B cell (primary cell): ENCODE measurements at regions not wholly inside any gene's neighbourhood (a gene's known extent, or its start where the extent isn't known, plus 50 kb on each side); places are given as distances from the start of the nearest gene placed in this dataset.

Source experiments
- ATAC-seq: fragments of 200-7000 bp; cut with Tn5 transposase; one replicate; pipeline ENCODE4 v1.10.0; 2021; ENCODE audit warnings: low read depth, mild to moderate bottlenecking, moderate number of reproducible peaks, moderate library complexity
- CTCF ChIA-PET: fragments of 350-600 bp; sonication (Branson Sonifier 250); formaldehyde crosslinking; loops from one replicate; lab custom pipeline; 2021; ENCODE audit warnings: antibody characterized with exemption, inconsistent platforms; lab: Charles Lee
- POLR2A ChIA-PET: fragments of 350-600 bp; sonication (Branson Sonifier 250); formaldehyde crosslinking; loops from one replicate; lab custom pipeline; 2021; ENCODE audit warnings: antibody characterized with exemption; lab: Charles Lee
- DNase-seq: peaks from one replicate; pipeline ENCODE4 v3.0.0; 2013
- H2AFZ ChIP-seq: 2 replicates; pipeline ENCODE4 v1.6.1; 2012; ENCODE audit warnings: mild to moderate bottlenecking, low read depth, low read length; ENCODE audit not compliant: insufficient read depth, poor library complexity, severe bottlenecking
- H3K27ac ChIP-seq, 2 donors: 1 replicate in 1 of 2; 2 replicates in 1 of 2; pipeline ENCODE4 v1.5.1; 2012 to 2013; ENCODE audit warnings: low read length in 2 of 2, mild to moderate bottlenecking in 2 of 2, moderate library complexity in 1 of 2
- H3K27me3 ChIP-seq, 4 experiments: fragments of 200-600 bp in 1 of 4; sonication (generic) in 1 of 4; replicated peaks in 1 of 4; 1 replicate in 2 of 4; 2 replicates in 2 of 4; pipeline versions ENCODE4 v1.6.1 to v1.7.0; 2013 to 2016; ENCODE audit warnings: low read length in 3 of 4, mild to moderate bottlenecking in 2 of 4, mixed read lengths in 1 of 4, moderate library complexity in 1 of 4; ENCODE audit not compliant: insufficient read depth in 4 of 4, control insufficient read depth in 3 of 4; ENCODE audit errors: control extremely low read depth in 1 of 4
- H3K36me3 ChIP-seq, 2 experiments: replicated peaks in 1 of 2; 1 replicate in 1 of 2; 2 replicates in 1 of 2; pipeline versions ENCODE4 v1.6.1 to v1.7.1; 2013; ENCODE audit warnings: low read length in 1 of 2; ENCODE audit not compliant: insufficient read depth in 2 of 2, control insufficient read depth in 1 of 2; ENCODE audit errors: control extremely low read depth in 1 of 2, extremely low read depth in 1 of 2
- H3K4me1 ChIP-seq, 2 donors: fragments of 200-600 bp in 1 of 2; sonication (generic) in 1 of 2; 1 replicate in 1 of 2; 2 replicates in 1 of 2; pipeline versions ENCODE4 v1.5.1 to v1.6.1; 2013 to 2017; ENCODE audit warnings: low read length in 2 of 2; ENCODE audit not compliant: control insufficient read depth in 2 of 2, insufficient read depth in 2 of 2
- H3K4me2 ChIP-seq: replicated peaks from 2 replicates; pipeline ENCODE3; 2012; ENCODE audit warnings: mild to moderate bottlenecking, low read depth, low read length; ENCODE audit not compliant: poor library complexity, severe bottlenecking
- H3K4me3 ChIP-seq, 5 experiments: fragments of 200-600 bp in 1 of 5; sonication (generic) in 1 of 5; 1 replicate in 3 of 5; 2 replicates in 2 of 5; pipeline versions ENCODE4 v1.5.1 to v1.7.0; 2011 to 2016; ENCODE audit warnings: low read length in 4 of 5, mild to moderate bottlenecking in 4 of 5, low read depth in 2 of 5, control low read depth in 1 of 5, moderate library complexity in 1 of 5; ENCODE audit not compliant: insufficient read depth in 1 of 5; ENCODE audit errors: control extremely low read depth in 1 of 5, extremely low read depth in 1 of 5
- H3K79me2 ChIP-seq: fragments of 200-600 bp; sonication (generic); one replicate; pipeline ENCODE4 v1.6.0; 2016; ENCODE audit warnings: low read length; ENCODE audit not compliant: control insufficient read depth, insufficient read depth
- H3K9ac ChIP-seq: fragments of 200-600 bp; sonication (generic); 2 replicates; pipeline ENCODE4 v1.6.1; 2017; ENCODE audit warnings: mild to moderate bottlenecking, low read length, moderate library complexity
- H3K9me3 ChIP-seq, 3 donors: one replicate each; pipeline versions ENCODE4 v1.6.1 to v1.7.1; 2013; ENCODE audit warnings: low read length in 2 of 3; ENCODE audit not compliant: control insufficient read depth in 2 of 3, insufficient read depth in 1 of 3; ENCODE audit errors: control extremely low read depth in 1 of 3
- H4K20me1 ChIP-seq: 2 replicates; pipeline ENCODE4 v1.6.0; 2012; ENCODE audit warnings: mild to moderate bottlenecking, low read length; ENCODE audit not compliant: insufficient read depth, control insufficient read depth, poor library complexity, severe bottlenecking
- H3K27ac Mint-ChIP-seq: one replicate; pipeline ENCODE4 v1.8.0; 2021; ENCODE audit warnings: mixed read lengths
- H3K27me3 Mint-ChIP-seq: one replicate; pipeline ENCODE4 v1.8.0; 2021; ENCODE audit warnings: mixed read lengths
- H3K4me1 Mint-ChIP-seq: one replicate; pipeline ENCODE4 v1.8.0; 2021; ENCODE audit warnings: mixed read lengths
- H3K4me3 Mint-ChIP-seq: one replicate; pipeline ENCODE4 v1.8.0; 2021; ENCODE audit warnings: mixed read lengths
- H3K9me3 Mint-ChIP-seq: one replicate; pipeline ENCODE4 v1.8.0; 2022; ENCODE audit warnings: mixed read lengths; ENCODE audit not compliant: insufficient read depth
- CTCF ChIP-seq: fragments of 200-600 bp; IDR thresholded peaks from one replicate; pipeline ENCODE4 v1.8.0; 2022; ENCODE audit warnings: antibody characterized with exemption, mild to moderate bottlenecking
- EZH2 ChIP-seq: IDR thresholded peaks from 2 replicates; pipeline ENCODE4 v1.6.1; 2012; ENCODE audit warnings: borderline replicate concordance, low read depth, mild to moderate bottlenecking, moderate library complexity, low read length; ENCODE audit not compliant: insufficient read depth, poor library complexity, severe bottlenecking
- WGBS: methylation state at CpG from one replicate; pipeline ENCODE4 v1.1.5; 2013; ENCODE audit warnings: missing lambda C conversion rate; ENCODE audit not compliant: insufficient coverage; 5-methylcytosine and 5-hydroxymethylcytosine counted together
- intact Hi-C: fragments of 100-400 bp; cut with micrococcal nuclease; formaldehyde crosslinking; loops from one replicate; pipeline ENCODE4 v1.10.0; 2022

GRCh38 chr1:4393191-4393590 lies 261.2 kb upstream of the AJAP1 start:
- no peaks in the 10 kb centered on the region for H3K4me1 ChIP-seq
- H3K36me3 ChIP-seq, result no peaks in the 10 kb centered on the region
- H3K4me3 Mint-ChIP-seq, result no peak overlapping the region
- H3K27me3 ChIP-seq, result no peaks in the 10 kb centered on the region
- no peak overlapping the region for H2AFZ ChIP-seq
- no CpG with 5 or more reads among the region's 1 CpG for WGBS
- peaks cover 2% of the 10 kb centered on the region for H3K27me3 Mint-ChIP-seq
- no peak for DNase-seq
- H4K20me1 ChIP-seq, result no peaks in the 10 kb centered on the region
- peaks cover 4% of the 10 kb centered on the region for H3K9me3 Mint-ChIP-seq
- intact Hi-C loops, result no loop called here
- H3K4me2 ChIP-seq, result no peak overlapping the region
- H3K4me1 Mint-ChIP-seq, result no peaks in the 10 kb centered on the region
- no peak overlapping the region for H3K27ac Mint-ChIP-seq
- ATAC-seq, result no peak
- TF ChIP-seq EZH2 (no peak), CTCF (no peak)
- H3K4me3 ChIP-seq, result no peak overlapping the region
- H3K79me2 ChIP-seq, result no peaks in the 10 kb centered on the region
- peaks cover 0 to 24% (median 0%) of the 10 kb centered on the region in 3 donors for H3K9me3 ChIP-seq
- no peak overlapping the region for H3K9ac ChIP-seq
- H3K27ac ChIP-seq, result no peak overlapping the region
- ChIA-PET POLR2A (no interaction called here), CTCF (no interaction called here)

- no peak for DNase-seq
- no peak for TF ChIP-seq CTCF
- peaks cover 0 to 24% (median 0%) of the 10 kb centered on the region in 3 donors for H3K9me3 ChIP-seq
- H4K20me1 ChIP-seq, result no peaks in the 10 kb centered on the region
- ChIA-PET POLR2A (no interaction called here), CTCF (no interaction called here)
- Mint-ChIP-seq H3K27ac (no peak overlapping the region), H3K4me3 (no peak overlapping the region), H3K9me3 (peaks cover 4% of the 10 kb centered on the region), H3K27me3 (no peaks in the 10 kb centered on the region), H3K4me1 (no peaks in the 10 kb centered on the region)
- intact Hi-C loops, result no loop called here
- no peak overlapping the region for H3K27ac ChIP-seq
- H3K4me1 ChIP-seq, result no peaks in the 10 kb centered on the region
- no peaks in the 10 kb centered on the region for H3K79me2 ChIP-seq
- H3K4me3 ChIP-seq, result no peak overlapping the region
- ATAC-seq, result no peak
- H3K4me2 ChIP-seq, result no peak overlapping the region
- 90% methylated on average over 8 of the region's 8 CpGs for WGBS
- H3K36me3 ChIP-seq, result no peaks in the 10 kb centered on the region
- no peaks in the 10 kb centered on the region for H3K27me3 ChIP-seq
- H2AFZ ChIP-seq, result no peak overlapping the region
- no peak overlapping the region for H3K9ac ChIP-seq
These were observed 260.0 kb upstream of the AJAP1 start for GRCh38 chr1:4394366-4394765.
